SK-N-MC (cell line): ENCODE measurements at regions not wholly inside any gene's neighbourhood (a gene's known extent, or its start where the extent isn't known, plus 50 kb on each side); places are given as distances from the start of the nearest gene placed in this dataset.

Experiments
- EZH2 ChIP-seq: fragments of 200-600 bp; sonication (generic); IDR thresholded peaks from one replicate; pipeline ENCODE4 v1.6.1; 2017; ENCODE audit warnings: antibody characterized with exemption
- FOXP2 ChIP-seq: optimal IDR thresholded peaks from 2 replicates; pipeline ENCODE3; 2011; ENCODE audit warnings: mild to moderate bottlenecking, moderate library complexity; ENCODE audit not compliant: insufficient read depth; ENCODE audit errors: extremely low read length, control extremely low read depth
- POLR2AphosphoS5 ChIP-seq: IDR thresholded peaks from 2 replicates; pipeline ENCODE4 v1.6.1; 2012; ENCODE audit warnings: mild to moderate bottlenecking, low read depth, low read length, borderline replicate concordance

GRCh38 chr1:105100102-105100501 lies 1350.4 kb downstream of the AMY1C start:
- TF ChIP-seq POLR2AphosphoS5 (no peak), EZH2 (no peak), FOXP2 (no peak)
